GM19455 (cell line): ENCODE measurements at regions not wholly inside any gene's neighbourhood (a gene's known extent, or its start where the extent isn't known, plus 50 kb on each side); places are given as distances from the start of the nearest gene placed in this dataset.

ENCODE experiments used
- ATAC-seq: cut with Tn5 transposase; IDR thresholded peaks from one replicate; pipeline ENCODE4 v1.9.1; 2021; ENCODE audit not compliant: unreplicated experiment

DNA sequence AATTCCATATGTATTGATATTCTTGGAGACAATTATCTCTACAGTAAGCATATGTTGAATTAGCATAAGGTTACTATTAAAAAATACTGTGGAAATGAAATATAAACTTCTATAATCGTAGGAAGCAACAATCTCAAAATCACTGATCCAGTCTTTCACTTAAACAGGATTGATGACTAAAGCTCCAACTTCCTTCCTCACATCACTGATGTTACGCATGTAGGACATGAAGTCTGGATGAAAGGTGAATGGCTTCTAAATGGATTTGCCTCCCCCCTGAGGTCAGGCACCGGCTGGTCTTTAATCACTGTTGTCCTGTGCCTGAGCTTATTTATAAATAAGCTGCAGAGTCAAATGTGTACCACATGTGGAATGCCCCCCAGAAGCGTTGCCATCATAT is 157.1 kb upstream of the NFIB start:
- ATAC-seq, result no peak

DNA sequence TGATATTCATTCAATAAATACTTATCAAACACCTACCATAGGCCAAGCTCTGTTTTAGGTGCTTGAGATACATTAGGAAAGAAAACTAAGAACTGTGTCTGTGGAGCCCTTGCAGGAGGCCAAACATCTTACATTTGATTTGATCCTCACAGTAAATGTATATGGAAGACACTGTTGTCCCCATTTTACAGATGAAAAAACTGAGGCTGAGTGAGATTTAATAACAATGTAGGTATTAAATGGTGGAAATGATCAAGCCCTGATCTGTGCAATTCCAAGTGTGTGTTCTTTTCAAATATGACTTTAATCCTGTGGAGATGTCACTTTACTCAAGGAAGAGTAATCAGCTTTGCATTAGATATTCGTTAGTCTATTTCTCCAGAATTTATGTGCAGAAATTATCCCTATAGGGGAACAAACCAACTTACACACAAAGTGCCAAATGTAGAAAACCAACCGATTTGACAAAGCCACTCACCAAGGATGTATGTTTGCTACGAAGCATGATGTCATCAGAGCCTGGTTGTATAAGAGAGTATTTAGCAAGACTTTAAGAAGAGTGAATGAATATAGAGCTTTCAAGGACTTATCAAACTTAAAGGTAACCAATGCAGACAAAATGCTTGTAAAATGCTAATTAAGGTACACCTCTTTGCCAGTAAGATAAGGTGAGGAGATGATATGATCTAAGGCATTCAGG is 153.9 kb upstream of the NFIB start:
- ATAC-seq, result no peak

DNA sequence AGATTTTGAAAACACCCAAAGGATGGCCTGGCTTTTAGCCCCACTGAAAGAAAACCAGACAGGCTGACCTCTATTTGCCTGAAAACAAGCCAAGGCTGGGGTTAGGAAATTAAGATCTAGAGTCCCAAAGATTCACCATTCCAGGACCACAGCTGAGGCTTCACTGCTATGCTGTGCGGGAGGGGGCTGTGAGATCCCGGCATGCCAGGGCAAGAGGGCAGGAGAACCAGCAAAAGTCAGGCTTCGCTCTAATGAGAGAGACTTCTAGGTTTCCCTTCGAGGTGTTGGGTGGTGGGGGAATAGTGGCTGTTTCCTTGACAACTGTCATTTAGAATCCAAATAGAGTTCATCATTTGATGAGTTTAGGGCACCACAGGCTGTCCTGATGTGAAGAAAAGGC is 152.9 kb upstream of the NFIB start:
- ATAC-seq, result no peak

DNA sequence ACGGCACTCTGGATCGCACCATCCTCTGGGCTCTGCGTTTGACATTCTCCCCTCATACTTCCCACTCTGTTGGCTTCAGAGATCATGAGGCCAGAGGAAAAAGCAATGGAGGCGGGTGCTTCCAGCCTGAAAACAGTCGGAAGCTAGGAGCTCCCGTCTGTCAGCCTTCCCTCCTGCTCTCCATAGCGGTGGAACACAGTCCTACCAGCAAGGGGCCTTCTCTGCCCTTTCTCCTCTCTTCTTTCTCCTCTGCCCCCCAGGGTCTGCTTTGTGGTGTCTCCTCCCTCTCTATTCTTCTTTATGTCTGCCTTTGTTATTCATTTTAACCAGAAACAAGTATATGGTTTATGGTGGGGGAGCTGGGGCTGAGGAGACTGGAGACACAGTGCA is 152.5 kb upstream of the NFIB start:
- ATAC-seq, result no peak

DNA sequence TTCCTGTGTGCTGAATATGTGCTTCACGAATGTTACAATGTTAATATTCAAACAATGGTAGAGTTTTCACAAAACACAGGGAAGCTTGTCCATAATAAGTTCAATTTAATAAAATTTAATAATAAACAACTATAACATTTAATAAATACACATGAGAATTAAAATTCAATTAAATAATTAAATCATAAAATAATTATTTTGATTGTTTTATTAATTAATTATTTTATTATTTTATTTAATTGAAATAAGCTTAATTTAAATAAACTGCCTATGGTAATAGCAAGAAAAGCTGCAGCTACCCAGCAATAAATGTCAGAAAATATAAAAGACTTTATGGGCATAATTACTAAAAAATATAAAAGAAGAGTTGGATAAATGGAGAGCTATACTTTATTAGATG is 149.0 kb upstream of the NFIB start:
- ATAC-seq, result no peak

DNA sequence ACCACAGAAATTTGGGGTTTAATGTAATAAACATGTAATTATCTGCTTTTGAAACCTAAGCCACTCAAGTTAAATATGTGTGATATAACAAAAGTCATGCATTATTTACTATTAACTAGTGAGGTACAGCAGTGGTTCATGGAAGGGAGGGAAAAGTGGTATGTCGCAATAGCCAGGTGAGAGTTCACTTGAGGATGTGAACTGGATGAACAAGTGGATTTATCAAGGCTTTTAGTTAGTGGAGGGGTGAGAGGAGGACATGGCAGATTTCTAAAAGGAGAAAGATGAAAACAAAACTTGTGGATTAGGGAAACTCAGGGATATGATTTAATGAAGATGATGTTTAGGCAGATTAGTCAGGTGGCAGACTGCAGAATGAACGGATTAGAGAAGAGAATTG is 141.3 kb upstream of the NFIB start:
- ATAC-seq, result no peak

DNA sequence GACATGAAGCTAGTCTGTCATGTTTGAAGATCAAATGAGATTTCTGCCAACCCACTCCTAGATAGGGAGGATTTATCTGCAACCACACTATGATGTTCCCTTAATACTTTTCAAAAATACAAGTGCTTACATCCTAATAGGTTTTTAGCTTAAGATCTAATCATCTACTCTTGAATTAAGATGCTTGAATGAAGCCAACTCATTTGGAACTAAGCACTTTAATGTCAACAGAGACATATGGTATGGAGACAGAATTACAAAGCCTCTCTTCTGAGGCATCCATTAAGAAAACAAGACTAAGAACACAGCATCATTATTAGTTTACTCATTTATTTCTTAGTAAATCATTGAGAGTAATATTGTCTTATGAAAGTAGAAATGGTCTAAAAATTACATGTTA is 139.3 kb upstream of the NFIB start:
- no peak for ATAC-seq

DNA sequence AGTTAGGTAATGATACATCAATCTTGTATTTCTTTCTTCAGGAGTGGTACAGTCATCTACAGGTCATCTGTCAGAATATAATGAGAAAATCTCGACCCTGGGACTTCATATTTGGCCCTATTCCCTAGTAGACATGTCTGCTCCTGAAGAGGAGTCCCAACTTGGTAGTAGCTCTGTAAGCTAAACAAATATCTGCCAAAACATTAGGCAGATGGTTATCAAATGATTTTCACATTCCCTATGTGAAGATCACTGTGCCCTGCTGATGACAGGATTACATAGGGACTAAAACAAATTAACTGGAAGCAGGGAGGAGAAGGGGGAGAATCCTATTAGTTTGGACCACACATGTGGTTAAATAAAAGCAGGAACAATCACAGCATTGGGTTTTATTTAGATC is 138.6 kb upstream of the NFIB start:
- no peak for ATAC-seq

DNA sequence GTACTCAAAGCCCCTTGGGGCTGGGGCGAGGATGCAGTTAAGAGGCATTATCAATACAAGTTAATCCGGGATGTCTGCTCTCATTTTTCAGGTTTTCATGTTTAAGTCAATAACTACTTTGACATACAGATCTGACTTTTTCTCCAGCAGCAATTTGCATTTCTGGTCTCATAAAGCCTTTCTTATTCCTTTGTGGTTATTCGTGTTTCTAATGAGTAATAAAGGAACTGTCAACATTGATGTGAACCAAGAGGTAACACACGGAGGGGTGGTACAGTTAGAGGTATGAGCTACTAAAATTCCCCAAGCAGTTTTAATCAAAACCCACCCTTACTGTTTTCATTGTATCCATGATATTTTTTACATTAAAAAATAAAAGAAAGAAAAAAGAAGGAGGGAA is 138.0 kb upstream of the NFIB start:
- ATAC-seq, result peak; percentile 90

DNA sequence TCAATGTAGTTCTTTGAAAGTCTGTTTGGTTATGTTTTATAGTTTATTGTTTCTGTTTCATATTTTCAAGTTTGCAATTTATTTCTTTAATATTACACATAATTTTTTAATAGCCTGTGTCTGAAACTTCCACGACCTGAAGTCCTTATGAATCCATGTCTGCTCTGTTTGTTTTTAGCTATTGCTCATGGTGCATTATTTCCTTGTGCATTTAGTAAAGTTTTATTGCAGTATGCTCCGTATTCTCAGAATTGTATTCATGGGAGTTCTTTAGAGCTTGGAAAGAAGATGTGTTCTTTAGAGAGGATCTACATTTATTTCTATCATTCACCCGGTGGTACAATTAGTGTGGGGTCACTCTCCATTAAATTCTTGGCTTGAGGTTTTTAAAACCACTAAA is 133.2 kb upstream of the NFIB start:
- ATAC-seq, result no peak

DNA sequence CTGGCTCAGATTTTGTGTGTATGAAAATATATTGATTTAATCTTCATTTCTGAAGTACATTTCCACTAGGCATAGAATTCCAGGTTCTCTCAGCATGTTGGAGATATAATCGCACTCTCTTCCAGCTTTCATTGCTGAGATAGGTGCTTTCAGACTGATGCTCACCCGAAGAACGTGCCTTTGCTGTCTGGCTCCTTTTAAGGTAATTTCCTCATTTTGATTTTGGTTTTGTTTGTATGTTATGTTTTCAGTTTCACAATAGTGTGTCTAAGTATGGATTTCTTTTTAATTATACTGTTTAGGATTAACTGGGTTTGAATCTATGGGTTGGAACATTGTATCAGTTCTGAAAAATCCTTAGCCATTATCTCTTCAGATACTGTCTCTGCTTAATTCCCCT is 132.0 kb upstream of the NFIB start:
- no peak for ATAC-seq

DNA sequence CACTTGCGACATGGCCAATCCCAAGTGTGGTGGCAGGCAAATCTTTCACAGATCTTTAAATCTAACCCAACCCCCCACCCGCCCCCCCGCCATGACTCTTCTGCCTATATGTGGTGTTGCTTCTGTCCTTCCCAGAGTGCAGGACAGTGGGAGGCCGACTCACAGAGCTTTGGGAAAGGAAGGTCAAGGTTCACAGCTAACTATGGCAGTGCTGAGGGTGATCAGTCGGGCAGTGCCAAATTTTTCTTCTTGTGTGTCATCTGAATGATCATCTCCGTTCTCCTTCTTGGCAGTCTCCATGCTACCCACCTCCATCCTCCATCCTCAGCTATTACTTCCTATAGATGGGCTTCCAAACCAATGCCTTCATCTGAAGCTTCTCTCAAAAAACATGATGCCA is 129.0 kb upstream of the NFIB start:
- no peak for ATAC-seq

DNA sequence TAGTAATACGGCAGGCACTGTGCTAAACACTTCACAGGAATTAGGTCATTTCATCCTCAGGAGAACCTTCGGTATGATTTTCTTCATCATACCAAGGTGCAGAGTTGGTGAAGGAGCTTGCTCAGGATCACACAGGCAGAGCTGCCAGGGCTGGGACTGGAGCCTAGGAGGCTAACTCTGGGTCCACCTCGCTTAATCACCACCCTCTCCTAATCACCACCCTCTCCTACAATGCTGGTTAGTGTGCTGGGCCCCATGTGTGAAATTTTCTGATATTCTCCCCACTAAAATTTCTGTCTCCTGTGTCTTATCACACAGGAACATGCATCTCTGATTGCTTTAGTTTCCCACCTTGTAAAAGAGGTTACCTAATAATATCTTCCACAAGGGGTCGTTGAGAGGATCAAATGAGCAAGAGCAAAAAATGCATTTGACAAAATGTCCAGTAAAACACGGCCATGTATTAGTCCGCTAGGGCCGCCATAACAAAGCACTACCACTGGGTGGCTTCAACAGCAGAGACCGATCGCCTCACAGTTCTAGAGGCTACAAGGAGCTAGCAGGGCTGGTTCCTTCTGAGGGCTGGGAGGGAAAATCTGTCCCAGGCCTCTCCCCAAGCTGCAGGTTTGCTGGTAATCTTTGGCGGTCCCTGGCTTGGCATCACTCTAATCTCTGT is 128.2 kb upstream of the NFIB start:
- ATAC-seq, result no peak

DNA sequence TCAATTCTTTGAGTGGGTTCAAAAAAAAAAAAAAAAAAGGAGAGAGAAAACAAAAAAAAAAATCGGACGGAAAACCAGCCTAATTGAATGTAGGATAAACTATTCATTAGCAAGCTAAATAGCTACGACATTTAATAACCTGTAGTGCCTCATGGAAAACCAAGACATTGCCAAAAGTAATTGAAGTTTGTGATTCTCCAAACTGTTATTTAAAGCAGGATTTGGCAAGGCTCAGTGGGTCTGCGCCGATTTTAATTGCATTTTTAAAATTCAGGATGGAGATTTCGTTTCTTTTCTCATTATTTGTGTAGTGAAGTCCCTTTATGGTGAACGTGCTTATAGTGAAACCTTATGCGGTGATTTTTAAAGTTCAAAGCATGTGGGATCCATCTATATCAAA is 127.2 kb upstream of the NFIB start:
- no peak for ATAC-seq

DNA sequence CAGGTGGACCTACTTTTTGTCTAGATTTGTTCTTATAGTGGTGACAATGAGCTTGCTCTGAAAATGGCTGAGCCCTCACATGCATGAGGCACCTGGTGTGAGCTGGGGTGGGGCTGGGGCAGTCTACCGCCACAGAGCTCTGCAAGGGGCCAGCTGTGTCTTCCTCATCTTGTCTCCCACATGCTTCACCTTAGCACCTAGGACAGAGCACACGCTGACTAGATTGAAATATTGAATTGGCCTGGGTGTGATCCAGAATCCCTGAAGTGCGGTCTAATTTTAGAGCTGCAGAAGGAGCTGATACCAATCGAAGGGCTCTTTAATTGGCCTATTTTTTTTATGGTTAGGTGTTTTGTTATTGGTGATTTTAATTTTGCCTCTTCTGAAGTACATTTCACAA is 126.1 kb upstream of the NFIB start:
- no peak for ATAC-seq

DNA sequence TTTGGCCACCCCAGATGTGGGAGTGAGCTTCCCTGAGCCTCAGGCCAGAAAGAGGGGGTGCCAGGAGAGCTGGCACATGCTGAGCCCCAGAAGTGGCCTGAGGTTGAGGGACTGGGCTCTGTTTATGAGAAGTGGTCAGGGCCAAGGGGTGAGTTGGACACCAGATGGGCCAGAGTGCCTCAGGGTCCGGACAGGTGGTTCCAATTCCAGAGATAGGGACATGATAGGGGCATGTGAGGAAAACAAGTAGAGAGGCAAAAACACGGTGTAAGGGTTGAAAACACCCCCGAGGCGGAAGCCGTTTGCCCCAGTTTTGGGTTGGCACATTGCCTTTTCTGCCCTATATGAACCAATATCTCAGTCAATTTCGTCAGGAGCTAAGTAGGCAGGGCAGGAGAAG is 125.6 kb upstream of the NFIB start:
- no peak for ATAC-seq

DNA sequence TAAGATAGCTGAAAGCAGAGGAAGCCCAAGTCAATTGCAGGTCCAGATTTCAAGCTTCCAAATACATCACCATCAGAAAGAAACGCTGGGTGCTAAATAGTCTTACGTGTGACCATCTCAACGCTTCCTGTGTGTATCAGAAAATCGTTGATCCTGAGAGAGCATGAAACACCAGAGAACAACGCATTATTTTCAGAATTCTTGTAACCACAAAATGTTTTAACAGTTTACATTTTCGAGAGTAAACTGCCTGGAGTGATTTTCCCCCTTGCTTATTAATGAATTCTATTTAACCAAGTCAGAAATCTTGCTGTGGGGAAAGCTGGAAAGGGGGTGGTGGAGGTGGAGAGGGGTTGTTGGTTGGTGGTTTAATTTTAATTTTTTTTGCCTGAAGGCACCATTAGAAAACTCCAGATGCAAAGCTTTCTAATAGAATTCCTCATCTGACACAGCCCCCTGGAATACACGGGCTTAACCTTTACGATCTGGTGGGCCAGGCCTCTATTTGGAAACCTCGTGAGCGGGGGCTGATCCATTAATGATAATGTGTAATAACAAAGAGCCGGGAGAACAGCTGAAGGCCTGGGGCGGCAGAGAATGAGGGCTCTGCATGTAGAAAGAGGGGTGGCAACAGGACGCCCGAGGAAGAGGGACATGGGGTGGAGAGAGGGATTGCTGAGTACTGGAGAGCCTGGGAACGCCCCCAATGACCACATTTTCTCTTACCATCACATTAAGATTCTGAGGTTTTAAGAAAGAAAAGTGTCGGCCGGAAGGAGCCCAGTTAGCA is 124.5 kb upstream of the NFIB start:
- ATAC-seq, result no peak

DNA sequence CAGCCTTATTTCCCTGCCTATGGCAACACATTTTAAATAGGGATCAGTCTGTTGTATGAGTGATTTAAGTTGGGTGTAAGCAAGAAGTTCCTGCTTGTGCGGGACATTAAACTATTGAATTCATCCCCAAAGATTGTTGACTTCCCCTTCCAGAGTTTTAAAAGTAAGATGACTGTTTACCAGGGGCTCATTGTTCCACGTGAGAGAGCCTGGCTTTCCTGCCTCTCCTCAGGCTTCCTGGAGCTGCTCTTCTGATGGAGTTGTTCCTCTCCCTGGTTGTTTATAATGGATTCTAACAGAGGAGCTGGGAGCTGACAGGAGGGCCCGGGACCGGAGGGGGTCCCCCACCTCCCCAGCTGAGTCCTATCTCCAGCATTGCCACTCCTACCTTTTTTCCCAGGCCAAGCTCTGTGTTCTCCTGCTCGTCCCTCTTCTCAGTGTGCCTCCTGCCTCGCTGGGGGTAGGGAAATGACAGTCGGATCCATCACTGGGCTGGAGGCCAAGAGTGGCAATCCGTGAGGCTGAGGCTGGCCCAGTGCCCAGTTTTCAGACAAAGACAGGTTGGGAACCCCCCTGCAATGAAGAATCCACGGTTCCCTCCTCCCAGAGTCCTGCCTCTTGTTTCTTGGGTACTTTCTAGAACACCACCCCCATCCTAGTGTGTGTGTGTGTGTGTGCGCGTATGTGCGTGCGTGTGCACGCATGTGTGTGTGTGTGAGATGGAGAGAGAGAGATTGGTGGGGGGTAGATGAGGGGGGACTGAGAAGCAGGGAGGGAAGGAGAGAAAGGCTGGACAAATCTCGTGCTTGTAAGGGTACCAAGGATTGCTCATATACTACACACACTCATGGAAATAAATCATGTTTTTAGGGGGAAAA is 123.7 kb upstream of the NFIB start:
- no peak for ATAC-seq

DNA sequence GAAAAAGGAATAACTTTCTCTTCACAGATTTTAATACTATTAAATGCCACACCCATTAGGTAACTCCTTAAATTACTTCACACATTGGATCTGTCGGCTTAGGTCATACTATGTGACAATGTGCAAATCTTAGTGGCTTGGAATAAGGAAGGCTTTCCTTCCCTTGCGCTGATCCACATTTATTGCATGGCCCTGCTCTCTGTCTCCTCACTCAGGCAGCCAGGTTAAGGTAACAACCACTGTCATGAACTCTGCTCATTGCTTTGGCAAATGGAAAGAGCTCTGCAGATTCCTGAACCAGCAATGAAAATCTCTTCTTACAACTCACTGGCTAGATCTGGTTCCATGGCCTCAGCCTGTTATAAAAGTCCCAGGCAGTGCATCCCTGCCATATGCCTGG is 121.9 kb upstream of the NFIB start:
- ATAC-seq, result no peak

DNA sequence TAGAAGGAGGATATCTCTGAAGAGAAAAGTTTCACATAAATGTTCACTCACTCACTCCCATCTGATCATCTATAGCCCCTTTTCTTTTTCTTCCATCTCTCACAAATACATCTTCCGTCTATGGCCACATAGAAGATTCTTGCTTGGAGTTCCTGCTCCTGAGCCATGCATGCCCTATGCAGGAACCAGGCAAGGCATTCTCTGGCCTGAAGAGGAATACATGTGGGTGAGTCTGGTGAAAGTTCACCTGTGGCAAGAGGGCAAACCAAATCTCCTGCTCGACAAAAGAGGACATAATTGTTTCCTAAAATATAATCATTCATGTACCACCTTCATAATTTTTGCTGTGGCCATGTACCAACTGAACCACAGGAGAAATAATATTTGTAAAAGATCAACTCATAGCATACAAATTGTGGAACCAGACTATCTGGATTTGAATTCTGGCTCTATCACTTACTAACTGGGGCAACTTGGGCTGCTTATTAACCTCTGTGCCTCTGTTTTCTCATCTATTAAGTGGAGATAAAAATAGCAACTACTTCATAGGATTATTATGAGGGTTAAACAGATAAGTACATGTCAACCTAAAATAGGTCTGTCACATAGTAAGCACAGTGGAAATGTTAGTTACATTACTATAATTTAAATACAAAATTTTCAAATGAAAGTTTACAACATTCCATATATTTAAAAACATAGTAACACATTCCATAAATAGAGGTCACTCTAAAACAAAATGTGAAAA is 121.2 kb upstream of the NFIB start:
- ATAC-seq, result no peak

DNA sequence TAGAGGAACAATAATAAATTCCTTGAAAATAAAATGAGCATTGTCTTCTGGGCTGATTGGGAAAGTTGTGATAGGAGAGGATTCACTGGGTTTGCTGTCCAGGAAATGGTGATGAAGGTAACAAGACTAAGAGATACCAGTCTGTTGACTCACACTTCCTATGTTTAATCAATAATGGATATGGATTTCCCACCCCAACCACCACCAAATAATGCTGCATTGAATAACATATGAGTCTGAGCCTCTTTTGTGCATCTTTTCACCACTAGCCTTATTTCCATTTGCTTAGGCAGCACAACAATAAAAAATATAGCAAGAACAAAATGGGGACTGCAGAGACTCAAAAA is 120.2 kb upstream of the NFIB start:
- no peak for ATAC-seq
